Activated T-cell treated with anti-CD3 and anti-CD28 coated beads, Interleukin-2, amount 50 U/mL, for 4 hours (primary cell): ENCODE measurements at regions not wholly inside any gene's neighbourhood (a gene's known extent, or its start where the extent isn't known, plus 50 kb on each side); places are given as distances from the start of the nearest gene placed in this dataset.

Source experiments
- ATAC-seq, 2 donors: fragments of 200-7000 bp; cut with Tn5 transposase; one replicate each; pipeline ENCODE4 v1.10.0; 2021
- DNase-seq: peaks from one replicate; pipeline ENCODE4 v3.0.0-alpha.2; 2020
- H3K27me3 Mint-ChIP-seq: one replicate; pipeline ENCODE4 v1.8.0; 2021; ENCODE audit warnings: low read depth, mixed read lengths
- H3K36me3 Mint-ChIP-seq: one replicate; pipeline ENCODE4 v1.8.0; 2022; ENCODE audit warnings: mixed read lengths; ENCODE audit not compliant: insufficient read depth
- H3K4me1 Mint-ChIP-seq: one replicate; pipeline ENCODE4 v1.8.0; 2021; ENCODE audit warnings: low read depth, mixed read lengths
- H3K4me3 Mint-ChIP-seq: one replicate; pipeline ENCODE4 v1.8.0; 2021; ENCODE audit warnings: mild to moderate bottlenecking, moderate library complexity, mixed read lengths
- H3K9me3 Mint-ChIP-seq: one replicate; pipeline ENCODE4 v1.8.0; 2021; ENCODE audit warnings: mixed read lengths

DNA sequence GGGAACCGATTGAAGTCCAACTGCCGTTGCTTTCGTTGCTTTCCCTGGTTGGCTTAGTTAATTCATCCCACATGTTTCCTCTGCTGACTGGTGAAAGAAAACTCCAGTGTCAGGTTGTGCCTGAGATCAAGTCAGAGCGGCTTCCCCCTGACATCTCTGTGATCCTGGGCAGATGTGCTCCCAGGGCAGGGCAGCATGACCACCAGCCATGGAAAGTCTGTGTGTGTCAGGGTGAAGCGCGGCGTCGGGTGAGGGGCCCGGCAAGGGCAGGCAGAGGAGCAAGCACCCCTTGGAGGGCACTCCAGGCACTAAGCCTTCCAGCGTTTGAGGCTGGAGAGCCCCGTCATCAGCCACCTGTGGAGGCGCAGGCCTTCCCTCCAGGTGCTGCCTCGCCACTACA lies 54.5 kb upstream of the IGF1 start:
- H3K27me3 Mint-ChIP-seq = peaks cover 9% of the 10 kb centered on the region
- no peak for ATAC-seq
- H3K9me3 Mint-ChIP-seq = no peaks in the 10 kb centered on the region
- H3K4me1 Mint-ChIP-seq = no peaks in the 10 kb centered on the region
- no peak overlapping the region for H3K4me3 Mint-ChIP-seq
- no peaks in the 10 kb centered on the region for H3K36me3 Mint-ChIP-seq
- no peak for DNase-seq

DNA sequence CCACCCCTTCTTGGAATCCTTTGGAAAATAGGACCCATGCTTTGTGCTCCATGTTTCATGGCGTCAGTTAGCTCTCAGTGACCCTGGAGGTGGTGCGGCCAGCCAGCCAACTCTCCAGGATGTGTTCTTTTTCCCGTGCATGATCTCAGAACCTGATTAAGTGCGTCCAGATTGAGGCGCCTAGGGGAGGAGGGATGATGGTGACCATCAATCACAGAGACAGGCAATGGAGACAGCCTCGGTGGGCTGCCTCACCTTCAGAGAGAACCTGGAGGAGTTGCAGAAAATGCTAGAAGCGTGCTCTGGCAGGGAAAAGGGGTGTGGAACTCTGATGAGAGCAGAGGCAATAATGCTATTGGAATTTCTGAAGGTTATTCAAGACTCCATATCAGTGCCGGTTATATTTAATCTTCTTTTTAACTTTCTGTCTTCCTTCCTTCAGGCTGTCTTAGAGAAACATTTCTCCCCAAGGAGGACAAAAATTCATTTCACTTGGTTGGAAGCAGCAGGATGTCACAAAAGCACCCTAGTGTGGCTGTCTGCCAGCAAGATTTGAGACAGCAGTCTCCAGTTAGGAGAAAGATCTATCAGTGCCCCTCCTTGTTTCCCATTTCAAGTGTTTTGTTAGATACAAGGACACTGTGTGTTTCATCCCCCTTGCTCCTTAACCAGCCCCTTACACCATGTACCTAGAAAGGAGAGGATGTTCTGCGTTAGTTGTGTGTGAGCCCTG lies 53.3 kb upstream of the IGF1 start:
- Mint-ChIP-seq H3K27me3 (peaks cover 5% of the 10 kb centered on the region), H3K4me3 (no peak overlapping the region), H3K9me3 (no peaks in the 10 kb centered on the region), H3K4me1 (no peaks in the 10 kb centered on the region), H3K36me3 (no peaks in the 10 kb centered on the region)
- DNase-seq (no peak), ATAC-seq (no peak)
